ENCODE measurements at regions not wholly inside any gene's neighbourhood (a gene's known extent, or its start where the extent isn't known, plus 50 kb on each side); places are given as distances from the start of the nearest gene placed in this dataset.

DNA sequence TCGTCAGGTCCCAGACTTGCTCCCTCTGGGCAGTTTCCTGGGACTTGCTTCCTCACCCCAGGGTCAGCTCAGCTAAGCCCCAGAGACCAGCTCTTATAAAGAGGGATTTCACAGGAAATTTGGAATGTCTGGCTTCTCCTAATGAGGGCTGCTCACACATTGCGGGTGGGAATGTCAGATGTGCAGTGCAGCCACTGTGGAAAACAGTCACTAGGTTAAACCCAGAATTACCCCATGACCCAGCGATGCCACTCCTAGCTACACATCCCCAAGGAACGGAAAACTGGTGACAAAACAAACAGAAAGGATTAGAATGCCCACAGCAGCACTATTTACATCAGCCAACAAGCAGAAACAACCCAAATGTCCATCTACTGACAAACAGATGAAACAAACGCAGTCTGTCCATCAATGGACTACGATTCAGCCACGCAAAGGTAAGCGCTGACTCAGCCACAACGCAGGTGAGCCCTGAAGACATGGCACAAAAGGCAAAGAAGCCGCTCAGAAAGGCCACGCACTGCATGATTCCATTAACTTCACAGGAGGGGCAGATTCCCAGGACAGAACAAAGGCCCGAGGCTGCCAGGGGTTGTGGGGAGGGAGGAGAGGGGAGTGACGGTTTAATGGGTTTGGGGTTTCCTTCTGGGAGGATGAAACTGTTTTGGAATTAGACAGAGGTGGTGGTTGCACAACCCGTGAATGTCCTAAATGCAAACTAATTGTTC is 63.0 kb downstream of the NCOR2 start:
- no peak for DNase-seq (ENCODE audit: low read depth in 2 of 2)

DNA sequence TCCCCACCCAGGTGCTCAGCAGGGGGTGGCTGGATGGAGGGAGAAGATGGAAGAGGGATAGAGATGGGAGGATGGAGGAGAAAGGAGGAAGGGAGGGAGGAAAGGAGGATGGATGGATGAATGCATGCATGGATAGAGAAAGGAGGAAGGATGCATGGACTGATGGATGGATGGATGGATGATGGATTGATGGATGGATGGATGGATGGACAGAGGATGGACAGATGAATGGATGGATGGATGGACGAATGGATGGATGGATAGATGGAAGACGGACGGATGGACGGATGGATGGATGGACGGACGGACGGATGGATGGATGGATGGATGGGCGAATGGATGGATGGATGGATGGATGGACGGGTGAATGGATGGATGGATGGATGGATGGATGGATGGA is 64.1 kb downstream of the NCOR2 start:
- DNase-seq (ENCODE audit: low read depth in 2 of 2) = no peak

DNA sequence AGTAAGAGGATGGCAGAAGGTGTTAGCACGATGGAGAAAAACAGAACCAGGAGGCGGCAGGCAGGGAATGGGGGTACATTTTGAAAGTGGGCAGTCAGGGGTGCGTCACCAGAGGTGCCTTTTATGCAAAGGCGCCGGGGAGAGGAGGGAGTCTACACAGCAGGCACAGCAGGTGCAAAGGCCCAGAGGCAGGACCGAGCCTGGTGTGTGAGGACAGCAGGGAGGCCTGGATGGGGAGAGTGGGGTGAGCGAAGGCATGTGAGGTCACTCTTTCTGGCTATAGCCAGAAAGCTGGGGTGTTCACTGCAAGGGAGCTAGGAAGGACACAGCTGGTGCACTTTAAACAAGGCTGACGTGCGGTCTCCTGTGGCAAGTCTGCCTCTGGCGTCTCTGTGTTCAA is 65.0 kb downstream of the NCOR2 start:
- no peak for DNase-seq (ENCODE audit: low read depth in 2 of 2)

DNA sequence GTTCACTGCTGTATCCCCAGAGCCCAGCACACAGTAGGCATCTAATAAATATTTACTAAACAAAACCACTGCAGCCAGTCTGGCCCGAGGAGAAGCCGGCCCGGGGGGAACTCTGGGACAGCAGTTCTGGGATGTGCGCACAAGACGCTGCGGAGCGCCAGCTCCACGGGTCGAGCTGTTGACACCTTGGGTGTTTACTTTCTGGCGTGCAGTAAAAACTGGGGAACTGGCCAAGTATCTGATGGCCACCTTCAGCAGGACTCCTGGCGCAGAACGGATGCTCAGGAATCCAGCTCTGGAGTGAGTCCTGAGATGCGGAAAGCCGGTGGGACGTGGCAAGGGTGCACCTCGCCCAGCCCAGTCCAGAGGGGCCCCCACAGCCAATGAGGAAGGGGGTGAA is 65.6 kb downstream of the NCOR2 start:
- no peak for DNase-seq (ENCODE audit: low read depth in 2 of 2)

DNA sequence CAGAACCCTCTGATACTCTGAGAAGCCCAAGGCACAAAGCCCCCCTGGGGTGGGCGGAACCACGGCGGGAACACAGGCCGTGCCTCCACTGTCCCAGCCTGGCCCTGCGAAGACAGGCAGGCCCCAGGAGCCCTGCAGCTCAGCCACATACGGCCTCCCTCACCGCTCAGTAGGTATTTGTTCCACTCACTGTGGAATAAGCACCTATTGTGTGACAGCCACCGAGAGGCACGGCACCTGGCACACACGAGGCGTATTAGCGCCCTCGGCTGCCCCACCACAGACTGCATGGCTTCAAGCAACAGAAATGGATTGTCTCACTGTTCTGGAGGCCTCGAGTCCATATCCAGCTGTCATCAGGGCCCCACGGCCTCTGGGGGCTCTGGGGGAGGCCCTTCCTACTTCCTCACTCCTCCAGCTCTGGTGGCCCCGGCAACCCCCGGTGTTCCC is 66.3 kb downstream of the NCOR2 start:
- DNase-seq (ENCODE audit: low read depth in 2 of 2) = no peak

DNA sequence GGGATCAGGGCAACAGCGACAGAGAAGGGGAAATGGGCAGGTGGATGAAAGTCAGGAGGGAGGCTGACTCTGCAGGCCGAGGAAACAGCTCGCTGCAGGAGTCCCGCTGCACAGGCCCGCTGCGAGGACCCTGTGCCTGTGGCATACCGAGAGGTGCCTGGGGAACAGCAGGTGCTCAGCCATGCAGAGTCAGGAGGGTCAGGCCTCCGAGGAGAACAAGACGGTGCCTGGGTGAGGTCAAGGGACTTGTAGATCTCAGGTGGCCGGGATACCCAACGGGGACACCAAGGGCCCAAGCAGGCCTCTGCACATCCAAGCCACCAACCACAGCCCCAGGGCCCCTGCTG is 67.5 kb downstream of the NCOR2 start:
- DNase-seq (ENCODE audit: low read depth in 2 of 2) = no peak

DNA sequence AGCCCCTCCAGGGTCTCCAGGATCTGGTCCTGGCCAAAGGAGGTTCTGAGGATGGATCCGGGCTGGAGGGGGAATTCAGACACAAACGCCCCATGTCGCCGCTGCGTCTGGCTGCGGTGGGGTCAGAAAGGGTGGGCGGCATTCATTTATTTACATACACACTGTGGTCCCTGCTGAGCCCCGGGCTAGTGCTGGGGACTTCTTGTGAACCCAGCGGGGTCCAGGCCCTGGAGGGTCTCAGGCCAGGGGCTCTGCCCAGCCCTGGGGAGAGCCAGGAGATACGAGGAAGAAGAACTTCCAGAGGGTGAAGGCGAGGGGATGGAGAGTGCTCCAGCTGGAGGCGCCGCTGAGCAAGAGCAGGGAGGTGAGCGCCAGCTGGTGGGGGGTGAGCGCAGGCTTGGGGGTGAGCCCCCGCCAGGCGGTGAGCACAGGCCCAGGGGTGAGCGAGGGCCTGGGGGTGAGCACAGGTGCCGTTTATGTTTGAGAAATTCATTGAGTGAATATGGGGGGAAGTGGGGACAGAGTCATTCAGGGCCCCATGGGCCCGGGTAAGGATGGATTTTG is 68.1 kb downstream of the NCOR2 start:
- no peak for DNase-seq (ENCODE audit: low read depth in 2 of 2)

DNA sequence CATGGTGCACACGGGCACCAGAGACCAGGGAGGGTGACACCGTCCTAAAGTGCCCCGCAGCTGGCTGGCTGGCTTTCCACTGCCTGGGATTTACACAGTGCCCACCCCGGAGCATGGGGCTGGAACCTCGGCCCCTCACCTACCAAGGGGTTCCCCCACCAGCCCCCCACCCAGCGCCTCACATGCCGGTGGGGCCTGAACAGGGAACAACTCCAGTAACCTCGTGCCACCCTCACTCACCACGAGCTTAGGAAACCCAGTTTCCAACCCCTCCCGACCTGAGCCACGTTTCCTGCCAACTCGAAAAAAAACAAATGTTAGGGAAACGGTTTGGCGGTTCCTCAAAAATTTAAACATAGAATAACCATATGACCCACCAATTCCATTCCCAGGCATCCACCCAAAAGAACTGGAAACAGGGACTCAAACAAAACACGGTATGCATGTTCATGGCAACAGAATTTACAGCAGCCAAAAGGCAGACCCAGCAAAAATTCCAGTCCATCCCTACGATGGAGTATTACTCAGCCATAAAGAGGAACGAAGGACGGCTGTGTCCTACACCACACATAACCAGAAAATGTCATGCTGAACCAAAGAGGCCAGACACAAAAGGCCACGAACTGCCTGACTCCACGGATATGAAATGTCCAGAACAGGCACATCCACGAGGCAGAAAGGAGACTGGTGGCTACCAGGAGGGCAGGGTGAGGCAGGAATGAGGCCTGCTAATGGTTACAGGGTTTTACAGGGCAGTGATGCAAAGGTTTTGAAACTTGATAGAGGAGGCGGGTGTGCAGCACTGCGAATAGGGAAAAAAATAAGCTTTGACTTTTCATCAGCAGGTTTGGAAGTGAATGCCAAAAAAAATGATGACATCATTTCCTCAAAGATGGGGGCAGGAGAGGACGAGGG is 68.9 kb downstream of the NCOR2 start:
- DNase-seq (ENCODE audit: low read depth in 2 of 2) = peak in 1 of 2 experiments; percentile 66

DNA sequence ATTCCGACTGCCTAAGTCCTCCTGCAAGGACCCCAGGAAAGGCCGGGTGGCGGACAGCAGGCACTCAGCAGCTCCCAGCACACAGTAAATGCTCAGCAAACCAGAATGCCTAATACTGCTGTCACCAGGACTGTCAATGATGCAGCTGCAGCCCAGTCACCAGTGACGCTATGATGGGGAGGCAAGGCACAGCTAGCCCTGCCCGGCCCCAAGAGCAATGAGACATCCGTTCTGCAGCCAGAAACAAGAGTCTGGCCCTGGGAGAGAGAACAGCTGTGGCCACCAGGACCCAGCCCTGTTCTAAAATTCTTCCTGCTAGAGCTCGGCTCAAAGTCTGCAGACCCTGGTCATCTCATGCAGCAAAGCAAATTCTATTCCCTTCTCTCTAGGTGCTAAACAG is 69.8 kb downstream of the NCOR2 start:
- DNase-seq (ENCODE audit: low read depth in 2 of 2) = no peak

DNA sequence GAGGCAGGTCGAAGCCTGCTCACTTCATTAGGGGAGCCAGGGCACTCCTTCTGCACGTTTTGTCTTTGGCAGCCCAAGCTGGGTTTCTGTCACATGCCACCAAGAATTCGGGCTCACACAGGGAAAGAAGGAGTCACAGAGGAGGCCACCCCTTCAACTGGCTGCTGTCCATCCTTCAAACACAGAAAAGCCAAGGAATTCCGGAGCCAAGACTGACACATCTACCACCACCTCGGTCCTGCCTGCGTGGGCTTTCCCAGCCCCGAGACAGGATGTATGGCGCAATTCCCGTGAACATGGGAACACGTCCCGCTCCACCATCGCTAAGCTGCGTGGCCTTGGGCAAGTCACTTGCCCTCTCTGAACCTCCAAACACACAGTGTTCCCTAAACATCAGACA is 70.4 kb downstream of the NCOR2 start:
- no peak for DNase-seq (ENCODE audit: low read depth in 2 of 2)

DNA sequence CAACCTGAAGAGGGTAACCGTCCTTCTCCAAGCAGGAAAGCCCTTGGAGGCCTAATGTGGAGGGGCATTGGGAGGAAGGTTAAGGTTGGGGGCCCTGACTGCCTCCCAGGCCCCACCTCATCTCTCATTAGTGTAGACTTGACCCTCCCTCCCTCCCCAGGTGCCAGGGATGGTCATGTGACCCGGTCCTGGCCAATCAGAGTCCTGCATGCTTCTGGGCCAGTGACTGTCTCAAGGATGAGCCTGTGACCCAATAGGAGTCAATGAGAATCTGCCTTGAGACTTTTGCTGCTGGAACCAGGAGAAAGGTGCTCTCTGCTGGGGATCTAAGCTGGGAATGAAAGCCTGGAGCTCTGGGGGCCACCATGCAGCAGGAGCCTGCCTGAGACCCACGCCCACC is 70.8 kb downstream of the NCOR2 start:
- no peak for DNase-seq (ENCODE audit: low read depth in 2 of 2)

DNA sequence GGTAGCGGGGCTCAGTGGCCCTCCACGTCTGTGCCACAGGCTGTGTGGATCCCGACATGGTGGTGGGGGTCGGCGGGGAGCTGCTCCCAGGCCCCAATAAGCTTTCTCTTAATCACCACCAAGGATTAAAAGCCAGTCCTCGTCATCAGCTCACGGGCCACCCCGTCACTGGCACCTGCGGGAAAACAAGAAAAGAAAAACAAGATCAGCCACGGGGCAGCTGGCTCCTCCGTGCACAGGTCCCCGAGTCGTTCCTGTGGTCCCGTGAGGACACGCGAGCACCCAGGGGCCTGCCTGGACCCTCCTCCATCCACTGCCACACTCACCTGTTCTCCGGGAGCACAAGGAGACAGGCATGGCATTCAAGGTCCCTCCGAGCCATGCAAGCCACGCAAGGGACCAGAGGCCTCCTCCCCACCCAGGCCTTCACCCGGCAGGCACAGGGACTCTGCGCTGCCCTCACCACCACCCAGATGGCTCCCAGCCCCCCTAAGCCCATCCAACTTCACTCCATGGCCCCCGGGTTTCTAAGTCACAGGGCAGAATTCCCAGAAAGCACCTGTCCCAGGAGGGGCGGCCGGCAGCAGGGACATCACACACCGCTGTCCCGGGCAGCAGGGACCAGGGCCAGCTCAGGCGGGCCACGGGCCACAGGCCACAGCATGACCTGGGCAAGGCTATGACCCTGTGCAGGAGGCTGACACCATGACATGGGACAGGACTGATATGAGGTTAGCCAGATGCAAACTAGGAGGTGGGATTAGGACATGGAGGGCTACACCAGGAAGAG is 72.0 kb downstream of the NCOR2 start:
- no peak for DNase-seq (ENCODE audit: low read depth in 2 of 2)

DNA sequence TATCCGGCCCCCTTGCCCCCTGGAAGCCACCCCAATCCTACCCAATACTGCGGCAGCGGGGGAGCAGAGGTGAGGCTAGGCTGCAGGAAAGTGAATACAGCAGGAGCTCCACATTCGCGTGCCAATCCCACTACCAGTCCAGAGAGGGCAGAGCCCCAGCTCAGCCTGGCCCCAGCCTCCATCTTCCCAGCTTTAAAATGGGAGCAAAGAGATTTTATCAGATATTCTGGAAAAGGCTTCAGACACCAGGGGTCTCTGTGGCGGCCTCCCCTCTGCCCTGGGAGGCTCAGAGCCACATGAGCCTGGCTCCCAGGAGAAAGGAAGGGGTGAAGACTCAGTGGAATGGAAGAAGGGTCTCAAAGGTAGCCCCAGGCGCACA is 72.7 kb downstream of the NCOR2 start:
- no peak for DNase-seq (ENCODE audit: low read depth in 2 of 2)

DNA sequence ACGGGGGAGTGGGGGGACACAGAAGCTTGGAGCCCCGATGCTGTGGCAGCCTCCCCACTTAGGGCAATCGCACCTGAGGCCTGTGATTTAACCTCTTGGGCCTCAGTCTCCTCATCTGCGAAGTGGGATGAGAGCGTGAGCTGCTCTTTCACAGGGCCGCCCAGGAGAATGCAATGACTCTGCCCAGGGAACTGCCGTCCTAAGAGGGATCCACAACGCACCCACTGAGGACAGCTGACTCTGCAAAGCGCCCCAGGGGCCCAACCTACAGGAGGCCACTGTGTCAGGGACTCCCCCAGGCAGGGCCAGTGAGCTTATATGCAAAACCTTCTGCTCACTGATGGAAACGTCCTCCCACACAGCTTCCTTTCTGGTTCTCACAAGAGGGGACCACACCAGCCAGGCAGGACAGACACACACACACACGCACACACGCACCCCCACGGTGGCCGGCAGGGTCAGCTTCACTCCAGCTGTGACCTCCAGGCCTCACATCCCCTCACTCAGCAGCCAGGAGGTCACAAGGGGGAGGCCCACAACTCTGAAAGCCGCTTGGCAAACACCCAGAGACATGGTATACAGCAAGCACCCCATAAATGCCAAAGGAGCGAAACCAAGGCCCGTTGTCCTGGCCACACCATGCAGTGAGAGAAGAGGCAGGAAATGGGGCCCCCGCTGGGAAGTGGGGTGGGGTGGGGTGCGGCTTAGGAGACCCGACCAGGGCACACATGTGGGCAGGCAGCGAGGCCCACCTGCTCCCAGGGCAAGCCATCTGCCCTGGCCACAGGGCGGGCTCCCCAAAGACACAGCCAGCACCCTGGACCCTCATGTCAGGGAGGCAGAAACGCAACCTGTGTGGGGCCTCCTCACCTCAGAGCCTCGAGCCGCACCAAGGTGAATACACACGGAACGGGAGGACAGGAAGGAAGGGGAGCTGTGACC is 73.3 kb downstream of the NCOR2 start:
- DNase-seq (ENCODE audit: low read depth in 2 of 2) = no peak

DNA sequence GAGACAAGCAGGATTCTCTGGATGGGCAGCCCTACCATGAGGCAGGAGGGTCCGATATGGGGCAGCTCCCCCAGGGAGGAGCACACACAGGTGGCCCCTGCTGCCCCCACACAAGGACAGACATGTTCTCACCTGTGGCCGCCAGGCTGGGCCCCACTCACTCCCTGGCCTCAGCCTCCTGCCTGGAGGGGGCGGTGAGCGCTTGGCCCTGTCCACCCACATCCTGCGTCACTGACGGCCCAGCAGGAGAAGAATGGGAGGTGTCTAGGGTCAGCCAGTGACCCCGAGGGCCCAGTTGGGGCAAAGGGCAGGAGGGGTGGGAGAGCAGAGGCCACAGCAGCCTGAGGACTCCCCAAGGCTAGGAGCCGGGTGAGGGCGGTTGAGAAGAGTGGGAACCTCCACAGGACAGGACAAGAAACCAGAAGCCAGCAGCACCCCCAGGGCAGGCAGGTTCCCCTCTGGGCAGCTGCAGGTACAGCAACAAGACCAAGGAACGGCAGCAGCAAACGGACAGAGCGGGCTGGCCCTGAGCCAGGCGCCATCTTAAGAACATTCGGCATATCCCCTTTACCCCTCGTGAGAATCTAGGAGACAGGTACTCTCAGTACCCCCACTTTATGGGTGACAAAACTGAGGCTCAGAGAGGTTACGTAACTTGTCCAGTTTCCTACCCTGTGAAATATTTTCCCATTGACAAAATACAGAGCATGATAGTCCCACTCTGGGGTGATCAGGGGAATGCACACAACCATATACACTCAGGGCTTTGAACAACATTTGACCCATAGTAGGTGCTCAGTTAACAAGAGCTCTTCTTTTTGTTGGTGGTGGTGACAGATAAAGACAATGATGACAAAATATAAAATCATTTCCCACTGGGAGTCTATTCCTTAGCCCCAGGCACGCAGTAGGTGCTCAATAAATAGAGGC is 74.3 kb downstream of the NCOR2 start:
- no peak for DNase-seq (ENCODE audit: low read depth in 2 of 2)

DNA sequence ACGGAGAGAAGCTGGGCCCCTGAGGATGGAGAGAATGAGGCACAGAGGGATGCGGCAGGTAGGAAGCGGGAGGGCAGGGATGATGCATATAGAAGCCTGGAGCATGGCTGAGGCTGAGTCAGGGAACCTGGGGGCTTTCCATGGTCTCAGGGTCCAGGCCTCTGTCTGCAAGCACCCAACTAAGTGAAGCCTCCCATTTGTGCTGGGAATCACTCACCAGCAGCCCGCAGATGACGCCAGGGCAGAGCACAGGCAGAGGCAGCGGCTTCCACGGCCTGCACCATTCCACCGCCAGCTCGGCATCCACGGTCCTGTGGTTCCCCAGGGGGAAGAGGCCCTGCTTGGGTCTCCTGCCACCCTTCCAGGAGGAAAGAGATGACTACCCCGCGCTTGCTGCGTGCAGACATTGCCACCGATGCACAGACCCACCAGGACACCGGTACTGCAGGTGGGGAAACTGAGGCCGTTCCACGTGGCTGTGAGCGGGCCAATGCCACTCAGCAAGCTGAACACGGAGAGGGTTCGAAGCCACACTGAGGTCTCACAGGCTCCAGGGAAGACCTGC is 75.5 kb downstream of the NCOR2 start:
- DNase-seq (ENCODE audit: low read depth in 2 of 2) = no peak

DNA sequence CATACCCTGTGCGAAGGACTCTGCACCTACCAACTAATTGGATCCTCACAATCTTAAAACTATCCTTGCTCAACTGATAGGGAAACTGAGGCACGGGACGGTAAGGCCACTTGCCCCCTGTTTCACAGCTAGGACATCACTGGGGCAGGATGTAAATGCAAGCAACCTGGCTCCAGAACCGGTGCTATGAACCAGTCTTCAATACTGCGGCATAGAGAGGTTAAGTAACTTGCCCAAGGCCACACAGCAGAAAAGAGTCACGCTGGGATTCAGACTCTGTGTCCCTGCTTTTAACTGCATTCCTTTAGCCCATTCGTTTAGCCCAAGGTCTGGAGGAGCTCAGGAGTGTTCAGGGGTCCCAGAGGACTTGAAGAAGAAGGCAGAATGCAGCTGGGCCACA is 76.1 kb downstream of the NCOR2 start:
- no peak for DNase-seq (ENCODE audit: low read depth in 2 of 2)

DNA sequence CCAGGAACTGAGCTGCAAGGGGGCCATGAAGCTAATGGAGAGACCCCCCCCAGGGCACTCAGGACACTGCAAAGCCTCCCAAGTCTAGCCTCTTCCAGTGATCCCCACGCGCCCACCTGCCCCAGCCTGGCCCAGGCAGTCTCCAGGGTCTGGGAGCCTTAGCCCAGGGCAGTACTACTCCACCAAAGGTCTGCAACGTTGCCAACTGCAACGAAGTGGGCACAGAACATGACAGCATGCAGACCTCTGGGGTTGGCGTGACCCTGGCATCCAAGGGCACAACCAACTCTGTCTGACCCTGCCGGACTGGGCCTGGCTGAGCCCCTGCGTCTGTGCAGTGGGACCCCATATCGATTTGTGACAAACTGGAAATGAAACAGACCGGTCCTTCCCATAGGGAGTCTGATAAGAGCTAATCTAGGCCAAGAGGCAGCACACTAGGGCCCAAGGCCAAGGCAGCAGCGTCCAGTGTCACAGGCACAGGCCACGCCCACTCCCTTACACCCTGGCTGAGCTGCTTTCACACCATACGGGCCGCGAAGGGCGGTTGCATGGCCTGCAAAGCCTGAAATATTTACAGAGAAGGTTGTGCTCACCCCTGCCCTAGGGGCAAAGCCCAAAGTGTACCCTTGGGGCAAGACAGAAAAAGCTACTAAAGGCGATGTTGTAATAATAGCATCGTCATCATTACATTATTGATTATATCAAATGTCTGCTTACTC is 76.7 kb downstream of the NCOR2 start:
- no peak for DNase-seq (ENCODE audit: low read depth in 2 of 2)
